Neural crest cell (in vitro differentiated cells): ENCODE measurements at regions not wholly inside any gene's neighbourhood (a gene's known extent, or its start where the extent isn't known, plus 50 kb on each side); places are given as distances from the start of the nearest gene placed in this dataset.

Experiments used
- DNase-seq: peaks from one replicate; pipeline ENCODE4 v3.0.0; 2021; ENCODE audit warnings: low read depth, mixed read lengths, low spot score
- H3K27ac Mint-ChIP-seq: one replicate; pipeline ENCODE4 v1.8.0; 2021; ENCODE audit warnings: mild to moderate bottlenecking, mixed read lengths; ENCODE audit not compliant: unreplicated experiment
- H3K27me3 Mint-ChIP-seq: 2 replicates; pipeline ENCODE4 v1.8.0; 2021; ENCODE audit warnings: low read depth, mild to moderate bottlenecking, mixed read lengths
- H3K36me3 Mint-ChIP-seq: 2 replicates; pipeline ENCODE4 v1.8.0; 2021; ENCODE audit warnings: low read depth, mild to moderate bottlenecking, mixed read lengths
- H3K4me1 Mint-ChIP-seq: 2 replicates; pipeline ENCODE4 v1.8.0; 2021; ENCODE audit warnings: mixed read lengths
- H3K4me3 Mint-ChIP-seq: one replicate; pipeline ENCODE4 v1.8.0; 2021; ENCODE audit warnings: mild to moderate bottlenecking, mixed read lengths
- H3K9me3 Mint-ChIP-seq: 2 replicates; pipeline ENCODE4 v1.8.0; 2021; ENCODE audit warnings: mixed read lengths
- CTCF ChIP-seq: fragments of 200-600 bp; sonication (generic); conservative IDR thresholded peaks from 2 replicates; pipeline ENCODE4 v1.5.0; 2021; ENCODE audit warnings: antibody characterized with exemption, mild to moderate bottlenecking

GRCh38 chr2:195410074-195410671 is 246.9 kb upstream of the SLC39A10 start:
- Mint-ChIP-seq H3K27me3 (no peaks in the 10 kb centered on the region), H3K4me3 (no peak overlapping the region), H3K27ac (no peak overlapping the region), H3K9me3 (peaks cover 3% of the 10 kb centered on the region), H3K4me1 (no peaks in the 10 kb centered on the region), H3K36me3 (no peaks in the 10 kb centered on the region)
- DNase-seq, result no peak
- TF ChIP-seq CTCF, result no peak

- Mint-ChIP-seq H3K27me3 (no peaks in the 10 kb centered on the region), H3K9me3 (peaks cover 3% of the 10 kb centered on the region), H3K36me3 (no peaks in the 10 kb centered on the region), H3K4me3 (no peak overlapping the region), H3K27ac (no peak overlapping the region), H3K4me1 (no peaks in the 10 kb centered on the region)
- TF ChIP-seq CTCF, result no peak
- DNase-seq, result no peak
These were observed 248.2 kb upstream of the SLC39A10 start for GRCh38 chr2:195408811-195409210.

GRCh38 chr2:195408196-195408595 is 248.8 kb upstream of the SLC39A10 start:
- Mint-ChIP-seq H3K36me3 (no peaks in the 10 kb centered on the region), H3K27ac (no peak overlapping the region), H3K4me1 (no peaks in the 10 kb centered on the region), H3K4me3 (no peak overlapping the region), H3K27me3 (no peaks in the 10 kb centered on the region), H3K9me3 (peaks cover 3% of the 10 kb centered on the region)
- no peak for TF ChIP-seq CTCF
- DNase-seq, result no peak

- Mint-ChIP-seq H3K27me3 (no peaks in the 10 kb centered on the region), H3K9me3 (peaks cover 3% of the 10 kb centered on the region), H3K4me3 (no peak overlapping the region), H3K36me3 (no peaks in the 10 kb centered on the region), H3K27ac (no peak overlapping the region), H3K4me1 (no peaks in the 10 kb centered on the region)
- DNase-seq, result no peak
- no peak for TF ChIP-seq CTCF
These were observed 249.2 kb upstream of the SLC39A10 start for GRCh38 chr2:195407783-195408182.

- Mint-ChIP-seq H3K9me3 (peaks cover 3% of the 10 kb centered on the region), H3K4me1 (no peaks in the 10 kb centered on the region), H3K27me3 (no peaks in the 10 kb centered on the region), H3K27ac (no peak overlapping the region), H3K4me3 (no peak overlapping the region), H3K36me3 (no peaks in the 10 kb centered on the region)
- DNase-seq, result no peak
- TF ChIP-seq CTCF, result no peak
These were observed 250.0 kb upstream of the SLC39A10 start for GRCh38 chr2:195406886-195407603.
